ENCODE measurements at regions not wholly inside any gene's neighbourhood (a gene's known extent, or its start where the extent isn't known, plus 50 kb on each side); places are given as distances from the start of the nearest gene placed in this dataset.

DNA sequence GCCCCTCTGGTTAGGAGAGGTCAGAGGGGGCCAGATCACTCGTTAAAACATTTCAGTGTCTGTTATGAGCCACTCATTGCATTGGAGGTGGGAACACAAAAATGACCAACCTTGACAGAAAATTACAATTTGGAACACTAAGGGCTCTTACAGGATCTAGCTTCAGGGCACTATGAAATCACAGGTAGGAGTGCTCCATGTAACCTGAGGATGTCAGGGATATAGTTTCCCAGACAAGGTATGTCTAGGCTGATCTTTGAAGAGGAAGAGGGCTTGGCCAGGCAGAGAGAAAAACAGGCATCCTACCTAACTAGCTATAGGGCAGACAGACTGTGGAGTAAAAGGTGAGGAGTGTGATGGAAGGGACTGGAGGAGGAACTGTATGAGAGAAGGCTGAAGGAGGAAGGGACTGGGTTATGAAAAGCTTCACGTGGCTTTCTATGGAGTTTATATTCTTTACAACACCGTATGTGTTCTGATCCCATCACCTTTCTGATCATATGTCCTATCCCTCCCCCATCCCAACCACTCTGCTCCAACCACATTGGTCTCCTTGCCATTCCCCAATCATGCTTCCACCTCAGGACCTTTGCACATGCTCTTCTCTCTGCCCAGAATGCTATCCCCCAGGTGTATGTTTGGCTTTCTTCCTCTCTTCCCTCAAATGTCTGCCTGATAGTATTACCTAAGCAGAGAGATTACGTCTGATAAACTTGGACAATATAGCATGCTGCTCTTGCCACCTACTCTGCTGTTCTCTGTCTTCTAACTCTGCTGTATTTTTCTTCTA is 88.2 kb downstream of the CCR1 start:
- POLR2A ChIA-PET, result interaction anchor here (1.3 kb wide), 1 partner anchor 13 kb away, joined by 5 read pairs; no protein-coding TSS in a partner anchor
- CTCF ChIA-PET (ENCODE audit: low intra/inter-chr PET ratio), result no interaction called here
- FAIRE-seq (no peak), DNase-seq (ENCODE audit: extremely low read depth in 1 of 4, low spot score in 3 of 4) (no peak), ATAC-seq (no peak)
- in situ Hi-C loops (cut with MboI), result no loop called here
- Histone ChIP-seq H3K4me1 (replicated peaks in 1 of 2; ENCODE audit: control insufficient read depth in 2 of 2, insufficient read depth in 2 of 2, low read length in 2 of 2) (no peaks in the 10 kb centered on the region), H3K36me3 (ENCODE audit: control insufficient read depth, insufficient read depth, low read length) (no peaks in the 10 kb centered on the region), H3K4me2 (ENCODE audit: insufficient read depth, low read length) (no peak overlapping the region), H2AFZ (ENCODE audit: low read depth, low read length) (no peak overlapping the region), H3K9me3 (replicated peaks; ENCODE audit: control insufficient read depth, insufficient read depth, low read depth, low read length) (no peaks in the 10 kb centered on the region), H3K9ac (ENCODE audit: insufficient read depth in 1 of 2, low read depth in 2 of 2, low read length in 2 of 2) (no peak overlapping the region), H4K20me1 (replicated peaks; ENCODE audit: control insufficient read depth, insufficient read depth, low read length) (no peaks in the 10 kb centered on the region), H3K9me1 (ENCODE audit: control insufficient read depth, insufficient read depth, low read length) (no peaks in the 10 kb centered on the region), H3K27ac (ENCODE audit: extremely low read depth, low read depth, low read length) (no peak overlapping the region), H3K79me2 (ENCODE audit: control insufficient read depth, insufficient read depth, low read length) (no peaks in the 10 kb centered on the region), H3K27me3 (ENCODE audit: control insufficient read depth in 2 of 2, insufficient read depth in 2 of 2, low read length in 2 of 2) (no peaks in the 10 kb centered on the region), H3K4me3 (no peak overlapping the region)
- WGBS (ENCODE audit: insufficient coverage, low coverage, missing lambda C conversion rate), result 0% methylated on average over 4 of the region's 4 CpGs
- intact Hi-C loops (cut with micrococcal nuclease), result no loop called here
- TF ChIP-seq TBP (optimal IDR thresholded peaks at IDR 0.05; ENCODE audit: low read depth, low read length), result no peak
- no peak for TF ChIP-seq ZNF384 (IDR thresholded peaks at IDR 0.05; ENCODE audit: low read depth, low read length)
- TF ChIP-seq, protein P1, sequence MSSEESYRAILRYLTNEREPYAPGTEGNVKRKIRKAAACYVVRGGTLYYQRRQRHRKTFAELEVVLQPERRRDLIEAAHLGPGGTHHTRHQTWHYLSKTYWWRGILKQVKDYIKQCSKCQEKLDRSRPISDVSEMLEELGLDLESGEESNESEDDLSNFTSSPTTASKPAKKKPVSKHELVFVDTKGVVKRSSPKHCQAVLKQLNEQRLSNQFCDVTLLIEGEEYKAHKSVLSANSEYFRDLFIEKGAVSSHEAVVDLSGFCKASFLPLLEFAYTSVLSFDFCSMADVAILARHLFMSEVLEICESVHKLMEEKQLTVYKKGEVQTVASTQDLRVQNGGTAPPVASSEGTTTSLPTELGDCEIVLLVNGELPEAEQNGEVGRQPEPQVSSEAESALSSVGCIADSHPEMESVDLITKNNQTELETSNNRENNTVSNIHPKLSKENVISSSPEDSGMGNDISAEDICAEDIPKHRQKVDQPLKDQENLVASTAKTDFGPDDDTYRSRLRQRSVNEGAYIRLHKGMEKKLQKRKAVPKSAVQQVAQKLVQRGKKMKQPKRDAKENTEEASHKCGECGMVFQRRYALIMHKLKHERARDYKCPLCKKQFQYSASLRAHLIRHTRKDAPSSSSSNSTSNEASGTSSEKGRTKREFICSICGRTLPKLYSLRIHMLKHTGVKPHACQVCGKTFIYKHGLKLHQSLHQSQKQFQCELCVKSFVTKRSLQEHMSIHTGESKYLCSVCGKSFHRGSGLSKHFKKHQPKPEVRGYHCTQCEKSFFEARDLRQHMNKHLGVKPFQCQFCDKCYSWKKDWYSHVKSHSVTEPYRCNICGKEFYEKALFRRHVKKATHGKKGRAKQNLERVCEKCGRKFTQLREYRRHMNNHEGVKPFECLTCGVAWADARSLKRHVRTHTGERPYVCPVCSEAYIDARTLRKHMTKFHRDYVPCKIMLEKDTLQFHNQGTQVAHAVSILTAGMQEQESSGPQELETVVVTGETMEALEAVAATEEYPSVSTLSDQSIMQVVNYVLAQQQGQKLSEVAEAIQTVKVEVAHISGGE (CRISPR knock-in tag; IDR thresholded peaks at IDR 0.05), result no peak
- TF ChIP-seq JUN (IDR thresholded peaks at IDR 0.05; ENCODE audit: borderline replicate concordance, low read depth, low read length), result no peak
- no peak for TF ChIP-seq JUN (CRISPR knock-in tag; IDR thresholded peaks at IDR 0.05; ENCODE audit: borderline replicate concordance)
- no peak for TF ChIP-seq CBFA2T3 (IDR thresholded peaks at IDR 0.05)
- TF ChIP-seq ZNF431 (CRISPR knock-in tag; IDR thresholded peaks at IDR 0.05), result no peak
- TF ChIP-seq RBM25 (IDR thresholded peaks at IDR 0.05; ENCODE audit: low read depth, low read length, severe bottlenecking), result peak; percentile 61
- BruUV-seq (replicated peaks), result no TSS peak
